ENCODE measurements at regions not wholly inside any gene's neighbourhood (a gene's known extent, or its start where the extent isn't known, plus 50 kb on each side); places are given as distances from the start of the nearest gene placed in this dataset.

DNA sequence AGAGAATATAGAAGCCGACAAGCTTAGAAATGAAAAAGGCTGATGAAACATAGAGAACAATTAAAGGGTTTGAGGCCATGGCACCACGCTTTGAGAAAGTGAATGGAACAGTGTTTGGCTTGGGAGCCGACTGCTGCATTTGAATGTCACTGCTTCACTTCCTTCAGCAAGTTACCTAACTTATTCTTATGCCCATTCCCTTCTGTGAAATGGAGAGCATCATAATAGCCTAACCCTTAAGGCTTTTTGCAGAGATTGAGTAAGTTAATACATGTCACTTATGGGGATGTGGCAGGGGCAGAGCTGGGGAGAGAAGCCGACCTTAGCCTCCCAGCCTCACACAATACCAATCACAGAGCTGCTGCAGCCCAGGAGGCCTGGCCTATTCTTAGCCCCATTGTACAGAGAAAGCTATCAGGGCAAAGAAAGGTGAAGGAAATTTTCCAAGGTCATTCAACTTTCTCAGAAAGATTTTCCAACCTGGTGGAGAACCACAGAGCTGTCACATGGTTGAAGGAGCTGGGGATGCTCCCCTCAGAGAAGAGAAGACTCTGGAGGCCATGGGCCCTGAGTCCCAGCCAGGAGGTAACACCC lies 186.0 kb upstream of the GDF10 start:
- Histone ChIP-seq H3K27ac (replicated peaks) (no peak overlapping the region), H3K4me3 (no peak overlapping the region), H3K9me3 (replicated peaks) (no peaks in the 10 kb centered on the region), H3K27me3 (ENCODE audit: low read depth) (peaks cover 51% of the 10 kb centered on the region), H3K4me1 (no peaks in the 10 kb centered on the region), H3K36me3 (no peaks in the 10 kb centered on the region)
- DNase-seq = no peak
- intact Hi-C loops (cut with micrococcal nuclease) = no loop called here
- TF ChIP-seq CTCF (IDR thresholded peaks at IDR 0.05; ENCODE audit: borderline replicate concordance) = no peak

DNA sequence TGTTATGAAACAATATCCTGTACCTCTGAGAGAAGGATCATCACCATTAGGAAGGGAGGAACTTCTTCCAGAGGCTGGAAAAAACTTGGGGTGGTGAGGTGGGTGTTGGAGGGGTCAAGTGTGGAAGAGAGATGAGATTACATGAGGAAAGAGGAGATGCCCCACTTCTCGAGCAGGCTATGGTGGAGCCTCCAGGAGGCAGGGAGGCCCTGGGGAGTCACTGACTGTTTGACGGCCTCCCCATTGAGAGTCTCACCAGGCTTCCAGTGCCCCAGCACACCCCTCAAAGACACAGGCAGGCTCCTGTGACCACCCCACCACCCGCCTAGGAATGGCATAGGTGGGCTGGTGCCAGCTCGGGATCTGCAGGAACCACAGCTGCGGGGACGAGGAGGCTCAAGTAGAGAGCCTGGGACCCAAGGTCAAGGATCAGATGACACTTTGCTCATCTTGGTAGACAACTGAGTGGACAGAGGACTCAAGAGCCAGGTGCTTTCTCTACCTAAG lies 185.3 kb upstream of the GDF10 start:
- intact Hi-C loops (cut with micrococcal nuclease) = no loop called here
- no peak for TF ChIP-seq CTCF (IDR thresholded peaks at IDR 0.05; ENCODE audit: borderline replicate concordance)
- no peaks in the 10 kb centered on the region for H3K9me3 ChIP-seq (replicated peaks)

DNA sequence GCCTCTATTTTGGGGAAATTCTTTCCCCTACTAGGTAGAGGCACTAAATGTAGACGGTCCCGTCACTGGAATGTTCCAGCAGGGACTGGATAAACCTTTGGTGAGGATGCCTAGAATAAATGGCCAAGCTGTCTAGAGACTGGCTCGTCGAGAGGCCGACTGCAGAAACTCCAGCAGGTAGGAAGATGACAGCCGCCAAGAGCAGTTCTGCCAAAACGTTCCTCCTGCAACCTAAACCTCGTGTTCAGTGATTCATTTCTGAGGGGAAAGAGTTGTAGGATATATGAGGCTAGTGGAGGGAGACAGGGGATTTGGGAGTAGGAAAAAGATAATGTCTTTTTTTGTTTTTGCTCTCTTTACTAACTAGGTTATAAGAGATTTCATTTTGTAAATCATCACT lies 184.7 kb upstream of the GDF10 start:
- H3K27ac ChIP-seq (replicated peaks) = no peak overlapping the region
- H3K4me3 ChIP-seq = no peak overlapping the region
- no peaks in the 10 kb centered on the region for H3K4me1 ChIP-seq
- H3K9me3 ChIP-seq (replicated peaks) = no peaks in the 10 kb centered on the region
- TF ChIP-seq CTCF (IDR thresholded peaks at IDR 0.05; ENCODE audit: borderline replicate concordance) = no peak
- peaks cover 54% of the 10 kb centered on the region for H3K27me3 ChIP-seq (ENCODE audit: low read depth)
- H3K36me3 ChIP-seq = no peaks in the 10 kb centered on the region
- intact Hi-C loops (cut with micrococcal nuclease) = no loop called here
- no peak for DNase-seq

More for the DNA sequence above, 185.3 kb upstream of the GDF10 start:
- peaks cover 51% of the 10 kb centered on the region for H3K27me3 ChIP-seq (ENCODE audit: low read depth)
- H3K4me3 ChIP-seq = no peak overlapping the region
- H3K36me3 ChIP-seq = no peaks in the 10 kb centered on the region
- no peak overlapping the region for H3K27ac ChIP-seq (replicated peaks)
- no peak for DNase-seq
- no peaks in the 10 kb centered on the region for H3K4me1 ChIP-seq

GRCh38 chr10:47116445-47116844 lies 183.6 kb upstream of the GDF10 start:
- no peaks in the 10 kb centered on the region for H3K36me3 ChIP-seq
- no peak for TF ChIP-seq CTCF (IDR thresholded peaks at IDR 0.05; ENCODE audit: borderline replicate concordance)
- no peak overlapping the region for H3K27ac ChIP-seq (replicated peaks)
- no peak for DNase-seq
- H3K9me3 ChIP-seq (replicated peaks) = no peaks in the 10 kb centered on the region
- no peak overlapping the region for H3K4me3 ChIP-seq
- H3K27me3 ChIP-seq (ENCODE audit: low read depth) = peaks cover 53% of the 10 kb centered on the region
- no peaks in the 10 kb centered on the region for H3K4me1 ChIP-seq
- intact Hi-C loops (cut with micrococcal nuclease) = no loop called here

- no peak for TF ChIP-seq CTCF (IDR thresholded peaks at IDR 0.05; ENCODE audit: borderline replicate concordance)
- Histone ChIP-seq H3K36me3 (no peaks in the 10 kb centered on the region), H3K9me3 (replicated peaks) (no peaks in the 10 kb centered on the region), H3K27me3 (ENCODE audit: low read depth) (peaks cover 46% of the 10 kb centered on the region), H3K4me3 (no peak overlapping the region), H3K27ac (replicated peaks) (no peak overlapping the region), H3K4me1 (no peaks in the 10 kb centered on the region)
- no peak for DNase-seq
- intact Hi-C loops (cut with micrococcal nuclease) = no loop called here
Observed at GRCh38 chr10:47118326-47118725, 181.7 kb upstream of the GDF10 start.

Data from left ventricle myocardium inferior (tissue), 1 donor.